GM23338 (cell line): ENCODE measurements at regions not wholly inside any gene's neighbourhood (a gene's known extent, or its start where the extent isn't known, plus 50 kb on each side); places are given as distances from the start of the nearest gene placed in this dataset.

Experiments
- EZH2 ChIP-seq: fragments of 200-600 bp; sonication (generic); IDR thresholded peaks from one replicate; pipeline ENCODE4 v1.8.0; 2017; ENCODE audit warnings: antibody characterized with exemption, mild to moderate bottlenecking, low read depth; ENCODE audit not compliant: unreplicated experiment
- EZH2phosphoT487 ChIP-seq: fragments of 200-600 bp; sonication (generic); IDR thresholded peaks from one replicate; pipeline ENCODE4 v1.8.1; 2018; ENCODE audit warnings: antibody characterized with exemption; ENCODE audit not compliant: unreplicated experiment
- JUNB ChIP-seq: IDR thresholded peaks from one replicate; pipeline ENCODE4 v1.6.1; 2016; ENCODE audit warnings: antibody characterized with exemption; ENCODE audit not compliant: unreplicated experiment
- NANOG ChIP-seq: IDR thresholded peaks from 2 replicates; pipeline ENCODE4 v1.6.1; 2016; ENCODE audit warnings: antibody characterized with exemption, borderline replicate concordance
- REST ChIP-seq: IDR thresholded peaks from one replicate; pipeline ENCODE4 v1.6.1; 2018; ENCODE audit warnings: antibody characterized with exemption; ENCODE audit not compliant: unreplicated experiment
- STAT1 ChIP-seq: IDR thresholded peaks from one replicate; pipeline ENCODE4 v1.6.1; 2016; ENCODE audit warnings: antibody characterized with exemption; ENCODE audit not compliant: unreplicated experiment
- ZNF114 ChIP-seq: fragments of 250-450 bp; sonication (Bioruptor Pico); IDR thresholded peaks from 2 replicates; pipeline ENCODE4 v1.5.0; 2020; ENCODE audit warnings: mild to moderate bottlenecking, moderate library complexity
- ZNF331 ChIP-seq: fragments of 250-450 bp; sonication (Bioruptor Pico); IDR thresholded peaks from 2 replicates; pipeline ENCODE4 v1.5.0; 2020; ENCODE audit warnings: low read depth, mild to moderate bottlenecking, moderate library complexity
- ZNF462 ChIP-seq: fragments of 250-450 bp; sonication (Bioruptor Pico); IDR thresholded peaks from 2 replicates; pipeline ENCODE4 v1.5.0; 2020; ENCODE audit warnings: mild to moderate bottlenecking, moderate library complexity

DNA sequence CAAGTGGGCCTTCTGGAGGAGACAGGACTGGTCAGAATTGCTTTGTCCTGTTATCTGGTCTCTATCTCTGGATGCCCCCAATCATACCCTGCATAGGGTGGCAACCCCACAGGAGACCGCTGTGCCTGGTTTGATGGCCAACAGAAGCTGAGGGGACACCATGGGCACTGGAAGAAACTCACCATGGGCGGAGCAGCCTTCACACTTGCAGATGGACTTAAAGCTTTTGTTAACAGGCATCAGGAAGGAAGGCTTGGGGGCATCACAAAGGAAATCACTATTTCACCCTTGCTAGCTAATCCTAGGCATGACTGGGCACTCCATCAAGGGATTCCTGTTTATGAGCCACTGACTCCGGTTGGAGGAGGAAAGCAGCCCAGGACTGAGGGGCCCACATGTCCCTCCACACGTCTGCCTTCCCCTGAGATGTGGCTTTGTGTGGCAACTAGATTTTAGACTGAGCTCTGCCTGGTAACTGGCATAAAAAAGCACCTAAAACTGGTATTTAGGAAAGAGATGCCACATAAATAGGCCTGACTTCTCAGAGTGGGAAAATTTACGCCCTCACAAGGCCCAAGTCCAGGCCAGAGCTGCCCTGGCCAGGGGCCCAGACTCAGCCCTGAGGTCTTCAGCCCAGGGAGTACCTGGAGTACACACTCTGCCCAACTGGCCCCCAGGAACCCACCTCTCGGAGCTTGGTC, 57.0 kb upstream of the LYVE1 start (continued):
- TF ChIP-seq ZNF462 (CRISPR knock-in tag) (no peak), JUNB (no peak), REST (no peak), NANOG (no peak), ZNF331 (no peak), STAT1 (no peak), EZH2 (no peak), ZNF114 (no peak), EZH2phosphoT487 (no peak)
